ENCODE measurements at regions not wholly inside any gene's neighbourhood (a gene's known extent, or its start where the extent isn't known, plus 50 kb on each side); places are given as distances from the start of the nearest gene placed in this dataset.

DNA sequence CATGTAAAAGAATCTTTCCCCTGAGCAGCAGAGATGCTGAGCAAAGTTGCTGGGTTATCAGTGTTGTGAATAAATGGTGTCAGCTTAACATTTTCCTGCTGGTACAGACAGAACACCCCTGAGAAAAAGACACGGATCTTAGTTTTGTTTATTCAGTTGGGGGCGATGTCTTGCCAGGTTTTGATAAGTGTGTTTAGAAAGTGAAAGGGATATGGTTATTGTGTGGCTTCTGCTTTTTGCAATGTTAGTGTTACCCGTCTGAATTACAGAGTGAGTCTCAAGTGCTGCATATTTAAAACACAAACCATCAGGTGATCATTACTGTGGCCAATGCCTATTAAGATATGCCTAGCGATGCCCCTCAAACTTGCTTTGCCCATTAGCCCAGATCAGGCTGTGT lies 864.6 kb upstream of the SEL1L start:
- Histone ChIP-seq H3K27me3 (replicated peaks; ENCODE audit: control insufficient read depth, insufficient read depth, low read length) (no peaks in the 10 kb centered on the region), H3K4me3 (replicated peaks; ENCODE audit: low read depth, low read length) (no peak overlapping the region), H3K36me3 (ENCODE audit: control insufficient read depth, insufficient read depth, low read length) (no peaks in the 10 kb centered on the region)
- no peak for TF ChIP-seq CTCF (IDR thresholded peaks at IDR 0.05; ENCODE audit: insufficient read depth, low read length, poor library complexity, severe bottlenecking)
- no peak for DNase-seq (ENCODE audit: extremely low read depth, insufficient read length)

- Histone ChIP-seq H3K27me3 (replicated peaks; ENCODE audit: control insufficient read depth, insufficient read depth, low read length) (no peaks in the 10 kb centered on the region), H3K4me3 (replicated peaks; ENCODE audit: low read depth, low read length) (no peak overlapping the region), H3K36me3 (ENCODE audit: control insufficient read depth, insufficient read depth, low read length) (no peaks in the 10 kb centered on the region)
- TF ChIP-seq CTCF (IDR thresholded peaks at IDR 0.05; ENCODE audit: insufficient read depth, low read length, poor library complexity, severe bottlenecking) = no peak
- no peak for DNase-seq (ENCODE audit: extremely low read depth, insufficient read length)
Observed at GRCh38 chr14:82403987-82404386, 870.3 kb upstream of the SEL1L start.

GRCh38 chr14:82410064-82410463 lies 876.4 kb upstream of the SEL1L start:
- no peak for TF ChIP-seq CTCF (IDR thresholded peaks at IDR 0.05; ENCODE audit: insufficient read depth, low read length, poor library complexity, severe bottlenecking)
- DNase-seq (ENCODE audit: extremely low read depth, insufficient read length) = no peak
- Histone ChIP-seq H3K4me3 (replicated peaks; ENCODE audit: low read depth, low read length) (no peak overlapping the region), H3K36me3 (ENCODE audit: control insufficient read depth, insufficient read depth, low read length) (no peaks in the 10 kb centered on the region), H3K27me3 (replicated peaks; ENCODE audit: control insufficient read depth, insufficient read depth, low read length) (no peaks in the 10 kb centered on the region)

- no peak for TF ChIP-seq CTCF (IDR thresholded peaks at IDR 0.05; ENCODE audit: insufficient read depth, low read length, poor library complexity, severe bottlenecking)
- no peaks in the 10 kb centered on the region for H3K27me3 ChIP-seq (replicated peaks; ENCODE audit: control insufficient read depth, insufficient read depth, low read length)
- DNase-seq (ENCODE audit: extremely low read depth, insufficient read length) = no peak
- no peaks in the 10 kb centered on the region for H3K36me3 ChIP-seq (ENCODE audit: control insufficient read depth, insufficient read depth, low read length)
- H3K4me3 ChIP-seq (replicated peaks; ENCODE audit: low read depth, low read length) = no peak overlapping the region
Observed at GRCh38 chr14:82411298-82411697, 877.6 kb upstream of the SEL1L start.

DNA sequence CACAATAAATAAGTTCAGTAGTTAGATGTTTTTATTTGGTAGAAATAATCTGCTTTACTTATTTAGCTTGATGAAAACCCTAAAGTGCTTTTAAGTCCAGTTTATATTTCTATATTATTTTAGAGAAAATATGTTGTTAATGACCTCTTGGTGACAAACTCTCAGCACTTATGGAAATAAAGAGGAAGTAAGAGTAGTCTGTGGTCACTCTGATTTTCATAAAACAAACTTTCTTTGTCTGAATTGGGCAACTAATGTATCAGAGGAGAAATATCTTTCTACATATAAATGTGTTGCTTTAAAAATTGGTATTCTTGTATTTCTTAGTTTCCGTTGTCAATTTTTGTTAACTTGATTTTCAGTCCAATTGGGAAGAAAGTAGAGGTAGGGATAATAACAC lies 878.9 kb upstream of the SEL1L start:
- Histone ChIP-seq H3K4me3 (replicated peaks; ENCODE audit: low read depth, low read length) (no peak overlapping the region), H3K36me3 (ENCODE audit: control insufficient read depth, insufficient read depth, low read length) (no peaks in the 10 kb centered on the region), H3K27me3 (replicated peaks; ENCODE audit: control insufficient read depth, insufficient read depth, low read length) (no peaks in the 10 kb centered on the region)
- no peak for TF ChIP-seq CTCF (IDR thresholded peaks at IDR 0.05; ENCODE audit: insufficient read depth, low read length, poor library complexity, severe bottlenecking)
- no peak for DNase-seq (ENCODE audit: extremely low read depth, insufficient read length)

- DNase-seq (ENCODE audit: extremely low read depth, insufficient read length) = no peak
- Histone ChIP-seq H3K36me3 (ENCODE audit: control insufficient read depth, insufficient read depth, low read length) (no peaks in the 10 kb centered on the region), H3K27me3 (replicated peaks; ENCODE audit: control insufficient read depth, insufficient read depth, low read length) (no peaks in the 10 kb centered on the region), H3K4me3 (replicated peaks; ENCODE audit: low read depth, low read length) (no peak overlapping the region)
- no peak for TF ChIP-seq CTCF (IDR thresholded peaks at IDR 0.05; ENCODE audit: insufficient read depth, low read length, poor library complexity, severe bottlenecking)
Observed at GRCh38 chr14:82414853-82415539, 881.3 kb upstream of the SEL1L start.
